ENCODE measurements at regions not wholly inside any gene's neighbourhood (a gene's known extent, or its start where the extent isn't known, plus 50 kb on each side); places are given as distances from the start of the nearest gene placed in this dataset.

DNA sequence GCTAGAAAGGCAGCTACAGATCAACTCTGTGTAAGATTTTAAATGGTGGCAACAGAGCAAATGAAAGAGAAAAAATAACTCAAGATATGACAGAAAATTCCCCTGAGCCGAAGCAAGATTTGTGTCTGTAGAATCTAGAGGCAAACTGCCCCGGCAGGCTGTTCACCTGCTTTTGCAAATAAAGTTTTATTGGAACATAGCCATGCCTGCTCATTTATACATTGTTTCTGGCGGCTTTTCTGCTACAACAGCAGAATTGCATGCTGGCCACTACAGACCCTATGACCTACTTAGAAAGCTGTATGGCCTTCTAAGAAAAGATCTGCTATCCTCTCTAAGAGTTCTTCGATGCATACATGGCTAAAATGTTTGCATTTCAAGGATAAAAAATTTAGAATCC is 119.5 kb downstream of the SALL1 start:
- CTCF ChIA-PET: no interaction called here
- Histone ChIP-seq H3K9me3 (ENCODE audit: control insufficient read depth, insufficient read depth, low read length) (no peaks in the 10 kb centered on the region), H3K9me1 (ENCODE audit: insufficient read depth, low read length) (no peaks in the 10 kb centered on the region), H2AK5ac (ENCODE audit: low read depth, low read length) (no peak overlapping the region), H3K9ac (ENCODE audit: low read depth, low read length) (no peak overlapping the region), H3K4me2 (ENCODE audit: low read depth, low read length) (no peak overlapping the region), H3K36me3 (ENCODE audit: control insufficient read depth, insufficient read depth, low read length) (no peaks in the 10 kb centered on the region), H4K5ac (ENCODE audit: low read depth, low read length) (no peak overlapping the region), H2BK20ac (ENCODE audit: low read depth, low read length) (no peak overlapping the region), H3K18ac (ENCODE audit: low read depth, low read length) (no peak overlapping the region), H3K14ac (replicated peaks; ENCODE audit: low read depth, low read length) (no peak overlapping the region), H3K4me1 (ENCODE audit: control insufficient read depth, insufficient read depth, low read length) (no peaks in the 10 kb centered on the region), H3K27me3 (ENCODE audit: control insufficient read depth, insufficient read depth, low read length) (no peaks in the 10 kb centered on the region), H3K79me1 (ENCODE audit: low read depth in 1 of 2, low read length in 2 of 2) (no peaks in the 10 kb centered on the region), H2AK9ac (replicated peaks; ENCODE audit: low read depth, low read length, poor library complexity) (no peak overlapping the region), H4K91ac (ENCODE audit: insufficient read depth, low read depth, low read length) (no peak overlapping the region), H3K56ac (ENCODE audit: extremely low read depth, insufficient read depth, low read length) (no peak overlapping the region), H4K8ac (ENCODE audit: low read depth in 2 of 2, low read length in 2 of 2) (no peak overlapping the region), H2BK5ac (ENCODE audit: low read depth, low read length, poor library complexity, severe bottlenecking) (no peak overlapping the region), H3K4ac (ENCODE audit: low read depth, low read length) (no peak overlapping the region), H2BK15ac (ENCODE audit: low read depth, low read length) (no peak overlapping the region), H3K23ac (ENCODE audit: low read depth, low read length) (no peak overlapping the region), H3K4me3 (ENCODE audit: insufficient read depth, low read depth, low read length) (no peak overlapping the region), H3K27ac (ENCODE audit: insufficient read depth, low read length) (no peak overlapping the region), H4K20me1 (ENCODE audit: insufficient read depth, low read length) (no peaks in the 10 kb centered on the region), H2AFZ (replicated peaks; ENCODE audit: low read length, poor library complexity) (no peak overlapping the region), H2BK120ac (ENCODE audit: low read depth, low read length) (no peak overlapping the region)
- DNase-seq: no peak
- in situ Hi-C loops (cut with MboI; ENCODE audit: low sequenced_read_pairs) (no loop called here), intact Hi-C loops (cut with micrococcal nuclease) (no loop called here), dilution Hi-C loops (cut with HindIII; ENCODE audit: low sequenced_read_pairs, unreplicated experiment) (no loop called here)
- ATAC-seq (ENCODE audit: low read depth): no peak
- POLR2A ChIA-PET (ENCODE audit: unreplicated experiment): no interaction called here
- WGBS, 2 experiments (ENCODE audit: extremely low coverage in 2 of 2, insufficient read length in 1 of 2): 40% methylated on average over 1 of the region's 4 CpGs; no CpG with 5 or more reads in 1 of the 2 experiments
- TF ChIP-seq RFX5 (IDR thresholded peaks at IDR 0.05; ENCODE audit: low read depth, low read length) (no peak), CEBPB (IDR thresholded peaks at IDR 0.05; ENCODE audit: low read depth, low read length) (no peak)
- BruUV-seq (replicated peaks): no TSS peak

Measured in IMR-90 (cell line).